NT2/D1 (cell line): ENCODE measurements at regions not wholly inside any gene's neighbourhood (a gene's known extent, or its start where the extent isn't known, plus 50 kb on each side); places are given as distances from the start of the nearest gene placed in this dataset.

Experiments used
- YY1 ChIP-seq: IDR thresholded peaks from 2 replicates; pipeline ENCODE4 v1.6.1; 2011; ENCODE audit not compliant: insufficient read length, insufficient read depth
- ZNF274 ChIP-seq: IDR thresholded peaks from 2 replicates; pipeline ENCODE4 v1.6.1; 2011; ENCODE audit warnings: mild to moderate bottlenecking, low read depth, low read length

GRCh38 chr3:28597452-28597851 lies 248.8 kb upstream of the AZI2 start:
- TF ChIP-seq ZNF274 (no peak), YY1 (no peak)
